CD4-positive, alpha-beta T cell treated with Interleukin-10 for 1 hour (primary cell): ENCODE measurements at regions not wholly inside any gene's neighbourhood (a gene's known extent, or its start where the extent isn't known, plus 50 kb on each side); places are given as distances from the start of the nearest gene placed in this dataset.

Experiments
- DNase-seq: peaks from one replicate; pipeline ENCODE4 v3.0.0-alpha.2; 2020

DNA sequence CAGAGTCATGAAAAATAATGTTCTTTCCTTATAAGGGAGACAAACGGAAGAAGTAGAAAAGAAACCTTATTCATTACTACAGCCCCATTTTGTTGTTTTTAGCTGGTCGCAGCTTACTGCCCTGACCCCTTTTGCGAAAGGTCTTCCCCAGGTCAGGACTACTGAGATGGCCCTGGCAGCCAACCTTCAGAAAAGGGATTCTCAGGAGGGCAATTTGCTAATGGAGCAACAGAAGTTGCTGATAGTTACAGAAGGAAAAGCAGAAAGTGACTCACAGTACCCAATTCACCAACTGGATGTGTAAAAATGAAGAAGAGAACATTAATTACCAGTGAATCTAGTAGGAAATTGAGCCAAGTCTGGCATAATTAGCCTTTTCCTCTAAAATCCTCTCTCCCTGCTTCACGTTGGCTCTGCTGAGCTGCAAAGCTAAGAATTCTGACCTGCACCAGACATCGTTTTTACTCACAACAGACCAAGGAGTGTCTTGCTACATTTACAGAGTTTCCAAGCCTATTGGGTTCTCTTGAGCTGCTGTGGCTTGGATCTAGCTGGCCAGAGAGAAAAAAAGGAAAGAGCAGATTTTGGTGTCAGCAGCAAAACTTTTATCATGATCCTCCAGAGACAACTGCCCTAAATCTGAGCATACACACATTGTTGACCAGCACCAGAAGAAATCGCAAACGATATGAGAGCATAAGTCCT is 499.9 kb upstream of the FZD8 start:
- no peak for DNase-seq

DNA sequence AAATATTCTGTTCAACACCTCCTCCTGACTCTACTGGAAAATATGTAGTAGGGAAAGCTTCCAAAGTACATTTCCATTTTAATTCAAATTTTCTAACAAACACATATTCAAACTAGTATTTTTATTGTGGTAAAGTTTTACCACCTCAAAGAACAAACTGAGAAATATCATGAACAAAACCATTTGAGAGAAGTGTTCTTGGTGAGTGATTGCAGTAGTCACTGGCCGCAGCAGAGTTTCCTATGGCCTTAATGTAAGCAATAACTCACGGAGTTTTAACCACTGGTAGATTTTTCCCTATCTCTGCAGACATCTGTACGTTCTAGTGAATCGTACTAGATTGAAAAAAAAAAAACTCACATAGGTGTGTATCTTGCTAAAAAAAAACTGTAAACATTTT is 487.0 kb upstream of the FZD8 start:
- no peak for DNase-seq

DNA sequence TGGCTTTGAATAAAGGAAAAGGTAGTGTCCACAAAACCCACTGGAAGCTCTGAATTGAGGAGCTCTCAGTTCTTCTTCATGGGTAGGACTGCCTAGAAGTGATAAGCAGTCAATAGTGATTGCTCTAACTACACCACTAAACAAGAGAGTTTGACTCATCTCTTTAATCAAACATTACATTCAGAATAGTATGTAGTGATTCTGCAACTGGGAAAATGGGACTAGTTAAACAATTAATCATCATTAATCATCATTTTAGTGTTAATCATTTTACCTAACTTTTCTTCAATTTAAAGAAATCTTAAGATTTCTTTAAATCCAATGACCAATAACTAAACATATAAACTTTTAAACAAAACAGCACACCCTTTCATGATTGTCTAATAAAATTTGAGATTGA is 484.0 kb upstream of the FZD8 start:
- DNase-seq = no peak

DNA sequence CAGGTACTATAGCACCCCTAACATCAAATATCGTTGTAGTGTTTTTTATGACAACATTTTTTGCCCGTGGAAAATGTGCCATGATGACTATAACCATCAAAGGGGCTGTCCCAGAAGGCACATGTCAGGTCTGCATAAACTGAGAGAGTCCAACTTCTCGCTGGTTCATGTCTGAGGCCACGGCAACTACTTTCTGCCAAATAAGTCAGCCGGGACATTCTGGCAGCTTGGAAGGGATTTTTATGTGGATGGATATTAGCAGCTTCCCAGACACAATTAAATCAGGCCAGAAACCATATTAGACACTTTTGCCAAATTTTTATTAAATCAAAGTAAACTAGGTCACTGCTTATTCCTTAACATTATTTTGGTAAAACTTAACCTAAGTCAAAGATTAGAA is 477.4 kb upstream of the FZD8 start:
- no peak for DNase-seq

DNA sequence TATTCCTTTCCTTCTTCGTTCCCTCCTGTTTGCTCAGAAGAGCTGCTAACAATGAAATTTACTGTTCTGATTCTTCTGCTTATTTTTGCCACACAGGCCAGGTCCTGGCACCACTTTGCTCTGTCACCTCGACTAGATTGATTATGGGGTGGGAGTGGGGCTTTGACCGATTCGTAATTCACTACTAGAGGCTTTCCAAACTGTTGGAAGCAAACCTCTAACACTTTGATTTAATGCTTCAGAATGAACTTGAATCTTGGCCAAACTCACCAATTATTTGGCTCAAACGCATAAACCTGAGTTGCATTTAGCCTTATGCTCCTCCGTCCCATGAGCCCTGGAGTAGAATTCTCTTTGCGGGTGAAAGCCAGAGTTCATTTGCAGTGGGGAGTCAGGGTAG is 476.2 kb upstream of the FZD8 start:
- DNase-seq = no peak

DNA sequence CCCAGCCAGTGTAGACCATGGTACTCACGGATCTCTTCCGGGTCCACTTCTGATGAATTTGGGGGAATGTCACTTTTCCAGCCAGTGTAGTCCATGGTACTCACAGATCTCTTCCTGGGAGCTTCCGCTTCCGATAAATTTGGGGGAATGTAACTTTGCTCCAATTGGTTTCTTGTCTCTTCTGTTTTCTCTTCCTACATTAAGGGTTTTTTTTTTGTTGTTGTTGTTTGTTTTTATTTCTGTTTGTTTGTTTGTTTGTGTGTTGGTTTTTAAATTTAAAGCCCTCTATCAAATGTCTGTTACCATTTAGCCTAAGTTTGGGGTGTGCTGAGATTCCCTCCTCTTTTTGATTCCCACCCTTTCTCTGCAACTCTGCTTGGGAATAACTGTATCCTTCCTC is 475.8 kb upstream of the FZD8 start:
- DNase-seq = no peak

DNA sequence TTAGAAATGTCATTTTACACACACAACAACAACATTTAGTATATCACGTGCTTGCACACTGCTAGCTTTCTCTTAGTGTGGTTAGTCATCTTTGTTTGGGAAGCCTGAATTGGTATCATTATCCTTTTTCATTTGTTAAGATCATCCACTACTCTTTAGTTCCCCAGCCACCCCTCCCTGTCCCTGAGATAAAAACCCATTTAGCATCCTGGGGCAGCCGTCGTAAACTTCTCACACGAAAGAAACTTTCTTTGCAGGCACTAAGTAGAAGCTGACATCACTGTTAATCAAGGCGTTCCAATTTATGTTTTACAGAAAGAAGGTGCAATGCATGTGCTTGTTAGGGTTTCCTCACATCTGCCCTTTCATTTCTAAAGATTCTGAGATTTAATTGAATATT is 475.1 kb upstream of the FZD8 start:
- DNase-seq = no peak

DNA sequence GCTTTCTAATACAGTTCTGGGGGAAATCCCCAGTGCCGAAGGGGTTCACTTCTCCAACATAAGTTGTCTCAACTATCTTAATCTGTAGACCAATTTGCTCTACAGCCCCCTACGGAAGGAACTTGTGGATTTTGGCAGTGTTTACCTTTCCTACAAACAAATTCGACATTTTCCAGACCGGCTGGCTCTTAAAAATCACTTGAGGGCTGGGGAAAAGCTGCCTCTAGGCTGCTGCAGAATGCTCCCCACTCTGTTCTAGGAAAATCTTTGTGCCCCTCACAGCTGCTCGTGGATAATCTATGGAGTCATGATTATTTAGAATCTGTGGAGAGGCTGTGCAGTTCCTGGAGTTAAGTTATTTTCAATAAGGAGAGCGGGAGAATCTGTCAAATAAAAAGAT is 474.6 kb upstream of the FZD8 start:
- DNase-seq = no peak

DNA sequence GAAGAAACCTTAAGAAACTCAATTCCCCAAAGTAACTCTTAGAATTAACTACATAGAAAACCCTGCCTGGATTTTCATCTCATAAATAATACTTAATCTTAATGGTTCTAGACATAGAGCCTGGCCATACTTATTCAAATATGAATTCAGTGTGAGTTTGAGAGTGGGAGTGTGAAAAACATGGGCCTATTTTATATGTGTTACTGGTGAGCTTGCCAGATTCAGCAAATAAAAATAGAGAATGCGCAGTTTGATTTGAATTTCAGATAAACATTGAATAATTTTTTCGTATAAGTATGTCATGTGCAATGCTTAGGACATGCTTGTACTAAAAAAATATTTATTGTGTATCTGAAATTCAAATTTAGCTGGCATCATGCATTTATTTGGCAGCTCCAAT is 473.9 kb upstream of the FZD8 start:
- DNase-seq = no peak

DNA sequence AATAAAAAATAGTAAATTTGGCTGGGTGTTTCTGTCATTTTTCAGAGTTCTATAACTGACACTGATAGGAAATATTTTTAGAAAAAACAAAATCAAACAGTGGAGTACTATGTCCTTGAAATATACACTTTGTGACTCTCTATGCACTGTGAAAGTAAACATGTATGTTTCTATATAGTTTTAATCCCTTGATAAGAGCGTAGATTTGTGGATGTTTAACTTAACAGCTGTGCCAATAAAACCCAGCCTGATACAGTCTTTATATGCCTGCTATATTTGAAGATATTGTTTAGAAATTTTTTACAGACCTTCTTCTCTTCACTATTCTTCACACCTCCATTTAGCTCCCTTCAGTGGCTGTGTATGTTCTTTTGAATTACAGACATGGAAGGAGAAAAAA is 473.3 kb upstream of the FZD8 start:
- no peak for DNase-seq

DNA sequence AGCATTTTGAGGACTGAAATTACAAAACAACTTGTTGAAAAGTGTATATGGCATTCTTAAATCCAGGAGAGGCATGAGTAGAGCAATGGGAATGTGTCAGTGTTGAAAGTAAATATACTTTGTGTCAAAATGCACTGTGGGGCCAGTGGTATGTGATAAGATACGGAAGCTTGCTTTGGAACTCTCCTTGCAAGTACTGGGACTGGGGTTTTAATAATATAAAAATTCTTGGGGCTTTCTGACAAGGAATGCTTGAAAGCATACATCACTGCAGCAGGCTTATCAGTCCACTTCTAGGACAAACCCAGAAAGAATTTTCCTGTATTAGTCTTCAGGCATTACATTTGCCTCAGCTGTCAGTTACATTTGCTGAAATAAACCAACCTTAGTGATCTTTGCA is 472.8 kb upstream of the FZD8 start:
- DNase-seq = no peak

DNA sequence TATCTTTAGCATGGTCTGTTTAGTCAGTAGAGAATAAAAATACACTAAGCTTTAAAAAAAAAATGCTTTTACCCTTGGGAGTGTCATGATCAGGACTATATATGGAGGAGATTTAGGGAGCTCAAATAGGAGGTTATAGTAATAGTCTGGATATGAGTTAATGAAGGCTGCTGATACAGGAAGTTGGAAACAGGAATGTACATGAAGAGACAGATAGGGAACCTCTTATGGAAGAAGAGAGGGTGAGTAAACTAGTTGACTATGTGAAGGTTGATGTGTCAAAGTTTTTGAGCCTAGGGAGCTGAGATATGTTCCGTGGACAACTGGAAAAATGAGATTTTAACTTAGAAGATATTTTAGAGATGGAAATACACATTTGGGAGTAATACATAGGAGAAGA is 472.0 kb upstream of the FZD8 start:
- no peak for DNase-seq

DNA sequence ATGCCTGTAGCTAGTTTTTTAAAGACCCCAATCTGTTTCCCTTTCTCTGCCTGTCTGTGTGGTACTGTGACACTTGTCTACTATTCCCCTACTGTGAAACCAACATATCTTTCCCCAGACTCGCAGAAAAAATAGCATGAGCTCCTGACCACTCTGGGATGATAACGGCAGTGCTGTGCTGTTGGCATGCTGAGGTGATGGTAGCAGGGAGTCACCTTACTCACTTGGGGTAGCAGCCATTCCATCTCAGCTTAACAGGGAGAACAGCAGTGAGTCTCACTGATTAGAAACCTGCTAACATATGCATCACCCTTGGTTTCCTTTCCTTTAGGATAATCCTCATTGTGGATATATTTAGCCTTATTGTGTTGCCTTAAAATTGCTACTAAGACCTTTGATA is 469.6 kb upstream of the FZD8 start:
- no peak for DNase-seq

DNA sequence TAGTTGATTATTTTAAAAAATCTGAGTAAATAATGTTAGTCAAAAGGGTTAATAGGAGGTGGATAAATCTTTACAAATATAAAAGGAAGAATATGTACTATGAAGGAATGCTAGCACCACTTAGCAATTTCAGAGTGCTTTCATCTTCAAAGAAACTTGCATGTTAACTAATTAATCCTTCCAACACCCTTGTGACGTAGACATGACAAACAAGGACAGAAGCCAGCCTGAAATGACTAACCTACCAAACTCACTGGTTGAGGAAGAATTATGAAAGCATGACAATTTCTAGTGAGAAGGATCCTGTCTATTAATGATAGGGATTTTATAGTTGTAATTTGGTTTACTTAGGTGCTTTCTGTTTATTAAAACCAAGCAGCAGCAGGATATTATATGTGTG is 468.0 kb upstream of the FZD8 start:
- DNase-seq = no peak

DNA sequence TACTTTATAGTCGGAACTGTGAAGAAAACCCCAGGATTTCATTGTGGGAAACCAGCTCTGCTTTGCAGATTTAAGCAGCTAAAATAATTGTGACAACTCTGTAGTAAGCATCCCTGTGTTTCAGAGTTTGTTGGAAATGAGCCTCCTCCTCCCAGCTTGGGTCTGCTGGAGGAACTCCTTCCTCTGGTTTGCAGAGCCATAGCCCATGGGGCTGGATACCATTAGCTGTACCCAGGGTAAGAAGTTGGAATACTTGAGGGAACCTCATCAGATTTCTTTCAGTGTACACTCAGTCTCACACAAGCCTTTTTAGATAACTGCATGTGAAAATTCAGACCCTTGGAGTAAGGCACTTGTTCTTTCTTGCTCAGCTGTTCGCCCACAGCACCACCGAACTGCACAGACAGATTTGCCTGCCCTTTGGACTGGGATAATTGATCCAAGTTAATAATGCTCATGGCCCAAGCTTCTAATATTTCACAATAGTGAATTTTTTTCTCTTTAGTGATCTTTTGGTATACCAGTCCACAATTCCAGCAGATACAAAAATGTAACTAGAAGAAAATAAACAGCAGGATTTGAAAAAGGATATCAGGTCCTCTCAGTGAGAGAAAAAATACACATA is 467.4 kb upstream of the FZD8 start:
- DNase-seq = no peak

DNA sequence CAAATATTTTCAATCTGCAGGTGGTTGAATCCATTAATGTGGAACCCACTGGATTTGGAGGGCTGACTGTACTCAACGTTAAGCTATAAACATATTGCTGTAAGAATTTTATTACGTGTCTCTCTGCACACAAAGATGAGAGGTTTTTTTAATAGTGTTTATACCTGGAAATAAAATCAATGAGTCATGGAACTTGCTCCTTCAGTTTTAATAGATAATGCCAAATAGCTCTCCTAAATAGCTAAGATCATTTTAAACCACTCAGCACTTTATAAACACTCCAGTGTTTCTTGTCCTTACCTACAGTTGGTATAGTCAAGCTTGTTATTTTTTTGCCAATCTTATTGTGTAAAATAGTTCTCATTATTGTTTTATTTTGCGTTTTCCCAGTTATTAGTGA is 455.6 kb upstream of the FZD8 start:
- DNase-seq = no peak

DNA sequence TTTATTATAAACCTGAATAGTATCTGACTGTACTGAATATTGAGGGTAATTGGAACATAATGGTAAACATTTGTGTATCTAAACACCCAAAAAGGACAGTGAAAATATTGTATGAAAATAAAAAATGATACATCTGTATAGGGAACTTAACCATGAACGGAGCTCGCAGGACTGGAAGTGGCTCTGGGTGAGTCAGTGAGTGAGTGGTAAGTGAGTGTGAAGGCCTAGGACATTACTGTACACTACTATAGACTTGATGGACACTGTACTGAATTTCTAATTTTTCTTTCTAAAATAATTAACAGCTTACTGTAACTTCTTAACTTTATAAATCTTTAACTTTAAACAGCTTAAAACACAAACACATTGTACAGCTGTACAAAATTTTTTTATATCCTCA is 454.5 kb upstream of the FZD8 start:
- DNase-seq = no peak

DNA sequence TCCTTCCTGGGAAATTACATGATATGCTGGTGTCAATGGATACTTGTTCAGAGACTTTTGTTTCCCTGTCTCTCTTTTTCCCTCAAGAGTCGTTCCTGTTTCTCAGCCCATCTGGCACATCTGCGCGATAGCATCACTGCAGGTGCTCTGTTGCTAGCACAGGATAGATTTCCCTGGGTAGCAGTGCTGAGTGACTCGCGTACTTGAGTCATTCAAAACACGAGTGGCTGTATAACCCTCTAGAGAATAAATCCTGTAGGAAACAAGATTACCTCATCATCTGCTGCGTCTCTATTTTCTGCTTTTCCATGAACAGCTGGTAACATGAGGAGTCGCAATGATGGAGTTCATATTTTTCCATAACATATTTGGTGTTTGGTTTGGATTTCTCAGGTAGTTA is 452.0 kb upstream of the FZD8 start:
- no peak for DNase-seq

DNA sequence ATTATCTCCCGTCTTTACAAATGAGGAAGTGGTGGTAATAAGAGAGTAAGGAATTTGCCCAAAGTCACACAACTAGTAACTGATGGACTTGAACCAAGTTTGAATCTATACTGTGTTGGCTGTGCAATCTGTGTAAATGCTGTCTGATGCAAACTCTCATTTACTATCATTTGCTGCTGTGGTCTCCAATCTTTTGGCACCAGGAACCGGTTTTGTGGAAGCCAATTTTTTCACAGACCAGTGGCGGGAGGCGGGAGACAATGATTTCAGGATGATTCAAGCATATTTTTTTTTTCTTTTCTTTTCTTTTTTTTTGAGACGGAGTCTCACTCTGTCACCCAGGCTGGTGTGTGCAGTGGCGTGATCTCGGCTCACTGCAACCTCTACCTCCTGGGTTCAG is 450.0 kb upstream of the FZD8 start:
- DNase-seq = no peak

DNA sequence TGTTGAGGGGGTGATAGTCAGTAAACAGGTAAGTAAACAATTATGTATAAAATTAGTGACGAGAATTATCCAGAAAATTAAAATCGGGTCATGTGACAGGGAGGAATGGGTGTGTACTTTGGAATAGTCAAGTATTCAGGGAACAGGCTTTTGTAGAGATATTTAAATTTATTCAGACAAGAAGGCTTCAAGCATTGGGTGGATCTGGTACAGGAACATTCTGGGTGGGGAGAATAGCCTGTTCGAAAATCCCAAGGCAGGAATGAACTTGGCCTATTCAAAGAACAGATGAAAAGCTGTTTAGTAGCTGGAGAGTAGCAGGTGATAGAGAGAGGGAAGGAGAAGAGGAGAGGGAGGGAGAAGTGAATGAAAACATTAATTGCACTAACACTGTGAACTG is 448.9 kb upstream of the FZD8 start:
- no peak for DNase-seq

DNA sequence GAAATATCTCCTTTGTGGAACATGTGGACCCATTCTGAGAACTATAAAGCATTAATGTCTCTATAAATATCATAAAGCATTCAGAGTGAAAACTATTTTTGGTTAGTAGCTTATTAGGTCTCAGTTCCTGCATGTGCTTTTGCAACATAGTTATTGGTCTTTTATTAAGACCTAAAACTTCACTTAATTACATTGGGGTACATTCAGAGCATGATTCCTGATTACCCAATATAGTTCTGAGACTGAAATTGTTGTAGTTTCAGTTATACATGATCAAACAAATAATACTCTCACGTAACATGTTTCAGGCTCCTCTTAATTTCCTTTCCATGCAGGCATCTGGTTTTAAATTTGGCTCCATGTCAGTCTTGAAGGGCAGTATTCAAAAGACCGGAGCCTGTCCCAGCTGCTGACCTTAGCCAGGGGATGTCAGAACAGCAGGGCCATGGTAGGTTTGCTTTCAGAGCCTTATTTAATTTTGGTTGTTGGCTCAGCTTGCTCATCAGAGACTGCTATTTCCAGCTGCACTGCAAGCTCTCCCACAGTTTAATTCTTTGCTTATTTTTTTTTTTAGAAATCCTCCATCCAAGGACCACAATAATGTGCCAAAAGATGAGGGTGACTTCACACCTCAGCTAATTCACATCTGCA is 447.8 kb upstream of the FZD8 start:
- no peak for DNase-seq

DNA sequence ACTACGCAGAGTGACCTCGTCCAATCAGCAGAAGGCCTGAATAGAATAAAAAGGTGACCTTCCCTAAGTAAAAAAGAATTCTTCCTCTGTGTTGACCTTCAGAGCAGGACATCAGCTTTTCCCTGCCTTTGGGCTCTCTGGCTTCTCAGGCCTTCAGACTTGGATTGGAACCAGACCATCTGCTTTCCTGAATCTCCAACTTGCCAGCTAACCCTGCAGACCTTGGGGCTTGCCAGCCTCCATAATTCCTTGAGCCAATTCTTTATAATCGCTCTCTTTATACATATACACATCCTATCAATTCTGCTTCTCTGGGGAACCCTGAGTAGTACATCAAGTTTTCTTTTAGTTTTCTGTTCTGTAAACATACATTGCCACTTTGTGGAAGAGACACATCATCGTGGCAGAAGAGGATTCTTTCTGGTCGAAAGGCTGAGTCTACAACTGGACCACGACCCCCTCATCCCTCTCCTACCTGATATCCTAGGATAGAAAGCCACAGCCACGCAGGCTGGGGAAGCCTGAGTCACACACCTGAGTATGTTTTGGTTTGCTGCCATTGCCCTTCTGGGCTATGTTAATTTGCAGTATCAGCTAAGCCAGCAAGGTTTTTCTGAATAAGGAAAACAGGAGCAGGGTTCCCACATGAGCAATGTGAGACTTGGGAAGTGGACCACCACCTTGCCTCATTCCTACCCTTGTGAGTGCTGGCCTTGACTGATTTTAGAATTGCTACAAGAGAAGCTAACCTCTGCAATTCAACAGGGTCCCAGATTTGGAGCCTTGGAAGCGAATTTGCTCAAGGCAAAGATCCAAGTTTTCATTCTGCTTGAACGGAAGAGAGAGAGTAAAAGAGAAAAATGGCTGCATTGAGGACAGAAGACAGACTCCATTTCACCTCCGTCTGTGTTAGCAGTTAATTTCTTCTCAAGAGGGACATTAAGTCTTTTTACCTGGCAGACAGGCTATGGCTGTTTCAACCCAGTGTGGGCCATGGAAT is 445.2 kb upstream of the FZD8 start:
- no peak for DNase-seq

DNA sequence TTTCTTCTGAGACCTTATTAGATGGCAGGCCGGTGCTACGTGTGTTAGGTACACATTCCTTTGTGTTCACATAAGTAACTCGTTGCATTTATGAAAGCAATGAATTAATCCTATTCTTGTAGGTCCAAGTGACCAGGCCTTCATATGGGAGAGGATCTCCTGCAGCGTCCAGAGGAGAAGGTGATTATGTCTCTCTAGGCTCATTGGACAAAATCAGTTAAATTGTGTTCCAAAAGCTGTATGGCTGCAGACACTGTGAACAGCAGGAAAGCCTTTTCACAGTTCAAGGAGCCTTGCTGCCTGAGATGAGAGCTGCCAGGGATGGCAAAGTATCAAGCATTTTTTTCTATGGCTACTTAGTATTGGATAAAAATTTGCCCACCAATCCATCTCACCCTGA is 433.1 kb upstream of the FZD8 start:
- DNase-seq = no peak
